Peyer's patch (tissue), 4 donors: ENCODE measurements at regions not wholly inside any gene's neighbourhood (a gene's known extent, or its start where the extent isn't known, plus 50 kb on each side); places are given as distances from the start of the nearest gene placed in this dataset.

ENCODE experiments used
- CTCF ChIP-seq, 6 experiments: fragments of 450-650 bp in 4 of 6; fragments of 200-600 bp in 2 of 6; sonication (generic) in 1 of 6; IDR thresholded peaks; one replicate each; pipeline ENCODE4 v1.5.1; 2017 to 2019; ENCODE audit warnings: antibody characterized with exemption in 6 of 6, mild to moderate bottlenecking in 3 of 6, moderate library complexity in 1 of 6
- POLR2A ChIP-seq, 2 donors: fragments of 450-650 bp; IDR thresholded peaks; one replicate each; pipeline ENCODE4 v1.5.1; 2017; ENCODE audit warnings: antibody characterized with exemption in 2 of 2, mild to moderate bottlenecking in 2 of 2, moderate library complexity in 2 of 2

- TF ChIP-seq POLR2A (IDR thresholded peaks at IDR 0.05) (no peak), CTCF (IDR thresholded peaks at IDR 0.05) (no peak)
Observed at GRCh38 chr2:217356781-217357180, 496.9 kb upstream of the TNP1 start.
